Heart left ventricle (tissue), 13 donors: ENCODE measurements at regions not wholly inside any gene's neighbourhood (a gene's known extent, or its start where the extent isn't known, plus 50 kb on each side); places are given as distances from the start of the nearest gene placed in this dataset.

Experiments
- CTCF ChIP-seq, 12 donors: fragments of 200-600 bp; sonication (generic) in 4 of 12; IDR thresholded peaks; one replicate each; pipeline versions ENCODE4 v1.5.0 to v1.8.0; 2018 to 2022; ENCODE audit warnings: antibody characterized with exemption in 12 of 12, mild to moderate bottlenecking in 5 of 12
- POLR2A ChIP-seq, 2 donors: fragments of 450-650 bp; IDR thresholded peaks; one replicate each; pipeline ENCODE4 v1.6.1; 2017; ENCODE audit warnings: antibody characterized with exemption in 2 of 2, mild to moderate bottlenecking in 2 of 2, moderate library complexity in 2 of 2
- donor health status: ischemic (EF 13 %, LVEDD 7.1; RV severe dilation, severe dysfunction).
- donor health status: DM: no; HTN: yes; CAD: no.
- donor health status: DM: no; HTN: no; CAD: no.
- donor health status: ischemic (EF 25% LVEDD 6.9; RV normal size, moderate dysfunction).
- donor health status: ischemic (EF 25% LVEDD 5.7; RV mildly dilated, moderate dysfunction).
- donor health status: ischemic (EF 35%, LVEDD 5.7; RV mildly dilated, moderate dysfunction).
- donor health status: nonischemic (EF 11% LVEDD 7.7; RV severe dilation, severe dysfunction).
- donor health status: DM: yes; HTN: yes; CAD: no.
- donor health status: PGD.
- donor health status: ischemic (EF 29% LVEDD 5.4; RV normal size, mild dysfunction).
- donor health status: nonischemic (EF 23%, LVEDD 6.1; RV moderate dilation, normal function).

DNA sequence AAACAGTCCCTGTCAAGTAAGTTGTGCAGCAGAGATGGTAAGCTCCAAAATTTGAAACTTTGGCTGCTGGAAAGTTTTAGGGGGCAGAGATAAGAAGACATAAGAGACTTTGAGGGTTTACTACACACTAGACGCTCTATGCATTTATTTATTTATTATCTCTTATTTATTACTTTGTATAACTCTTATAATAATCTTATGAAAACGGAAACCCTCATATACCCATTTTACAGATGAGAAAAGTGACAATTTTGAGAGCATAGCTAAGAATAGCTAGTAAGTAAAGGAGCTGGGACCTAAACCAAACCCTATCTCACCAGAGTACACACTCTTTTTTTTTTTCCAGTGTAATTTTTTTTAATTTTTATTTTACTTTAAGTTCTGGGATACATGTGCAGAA lies 112.8 kb upstream of the PKDCC start:
- TF ChIP-seq CTCF (IDR thresholded peaks at IDR 0.05) = no peak
- TF ChIP-seq POLR2A (IDR thresholded peaks at IDR 0.05) = no peak
